ENCODE measurements at regions not wholly inside any gene's neighbourhood (a gene's known extent, or its start where the extent isn't known, plus 50 kb on each side); places are given as distances from the start of the nearest gene placed in this dataset.

DNA sequence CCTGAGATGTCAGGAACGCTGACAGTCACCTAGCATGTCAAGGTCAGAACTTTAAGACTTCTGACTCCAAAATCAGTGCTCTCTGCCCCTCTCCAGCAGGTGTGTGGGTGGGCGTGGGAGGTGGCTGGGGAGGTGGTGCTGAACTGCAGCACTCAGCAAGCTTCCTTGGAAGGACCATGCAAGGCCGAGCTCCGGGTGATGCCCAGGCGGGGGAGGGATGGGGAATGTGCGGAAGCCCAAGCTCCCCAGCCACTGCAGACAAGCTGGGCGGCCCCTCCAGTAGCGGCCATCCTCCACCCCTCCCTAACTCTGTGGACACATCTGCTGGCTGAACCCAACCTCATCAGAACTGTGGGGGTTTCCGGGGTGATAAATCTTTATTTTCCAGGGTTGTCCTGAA is 296.6 kb downstream of the TLE3 start:
- Mint-ChIP-seq H3K36me3 (ENCODE audit: low read depth) (no peaks in the 10 kb centered on the region), H3K9me3 (no peaks in the 10 kb centered on the region), H3K27me3 (ENCODE audit: low read depth) (peaks cover 4% of the 10 kb centered on the region), H3K4me3 (no peak overlapping the region), H3K4me1 (no peaks in the 10 kb centered on the region), H3K27ac (ENCODE audit: unreplicated experiment) (no peak overlapping the region)
- TF ChIP-seq, protein P1, sequence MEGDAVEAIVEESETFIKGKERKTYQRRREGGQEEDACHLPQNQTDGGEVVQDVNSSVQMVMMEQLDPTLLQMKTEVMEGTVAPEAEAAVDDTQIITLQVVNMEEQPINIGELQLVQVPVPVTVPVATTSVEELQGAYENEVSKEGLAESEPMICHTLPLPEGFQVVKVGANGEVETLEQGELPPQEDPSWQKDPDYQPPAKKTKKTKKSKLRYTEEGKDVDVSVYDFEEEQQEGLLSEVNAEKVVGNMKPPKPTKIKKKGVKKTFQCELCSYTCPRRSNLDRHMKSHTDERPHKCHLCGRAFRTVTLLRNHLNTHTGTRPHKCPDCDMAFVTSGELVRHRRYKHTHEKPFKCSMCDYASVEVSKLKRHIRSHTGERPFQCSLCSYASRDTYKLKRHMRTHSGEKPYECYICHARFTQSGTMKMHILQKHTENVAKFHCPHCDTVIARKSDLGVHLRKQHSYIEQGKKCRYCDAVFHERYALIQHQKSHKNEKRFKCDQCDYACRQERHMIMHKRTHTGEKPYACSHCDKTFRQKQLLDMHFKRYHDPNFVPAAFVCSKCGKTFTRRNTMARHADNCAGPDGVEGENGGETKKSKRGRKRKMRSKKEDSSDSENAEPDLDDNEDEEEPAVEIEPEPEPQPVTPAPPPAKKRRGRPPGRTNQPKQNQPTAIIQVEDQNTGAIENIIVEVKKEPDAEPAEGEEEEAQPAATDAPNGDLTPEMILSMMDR (conservative IDR thresholded peaks at IDR 0.05), result no peak
- no peak for DNase-seq (ENCODE audit: low read depth, low spot score)

DNA sequence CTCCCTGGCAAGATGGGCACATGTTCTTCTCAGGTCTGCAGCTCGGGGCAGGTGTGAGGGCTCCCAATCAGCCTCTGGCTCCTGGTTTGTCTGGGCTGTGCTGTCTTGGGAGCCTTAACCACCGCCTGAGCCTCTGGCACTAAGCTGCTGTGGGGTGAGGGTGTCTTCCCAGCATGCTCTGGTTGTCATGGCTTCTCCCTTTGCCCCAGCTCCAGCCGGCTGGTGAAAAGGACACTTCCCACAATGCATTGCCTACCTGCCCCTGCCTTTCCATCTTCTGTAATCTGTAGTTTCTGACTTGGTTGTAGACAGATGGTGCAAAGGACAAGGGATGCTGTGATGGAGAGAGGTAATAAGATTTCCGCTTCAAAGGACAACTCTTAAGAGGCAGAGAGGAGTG is 295.3 kb downstream of the TLE3 start:
- H3K9me3 Mint-ChIP-seq, result no peaks in the 10 kb centered on the region
- no peaks in the 10 kb centered on the region for H3K4me1 Mint-ChIP-seq
- TF ChIP-seq, protein P1 (conservative IDR thresholded peaks at IDR 0.05), result no peak
- DNase-seq (ENCODE audit: low read depth, low spot score), result no peak
- peaks cover 4% of the 10 kb centered on the region for H3K27me3 Mint-ChIP-seq (ENCODE audit: low read depth)
- no peak overlapping the region for H3K27ac Mint-ChIP-seq (ENCODE audit: unreplicated experiment)
- H3K36me3 Mint-ChIP-seq (ENCODE audit: low read depth), result no peaks in the 10 kb centered on the region
- H3K4me3 Mint-ChIP-seq, result no peak overlapping the region

DNA sequence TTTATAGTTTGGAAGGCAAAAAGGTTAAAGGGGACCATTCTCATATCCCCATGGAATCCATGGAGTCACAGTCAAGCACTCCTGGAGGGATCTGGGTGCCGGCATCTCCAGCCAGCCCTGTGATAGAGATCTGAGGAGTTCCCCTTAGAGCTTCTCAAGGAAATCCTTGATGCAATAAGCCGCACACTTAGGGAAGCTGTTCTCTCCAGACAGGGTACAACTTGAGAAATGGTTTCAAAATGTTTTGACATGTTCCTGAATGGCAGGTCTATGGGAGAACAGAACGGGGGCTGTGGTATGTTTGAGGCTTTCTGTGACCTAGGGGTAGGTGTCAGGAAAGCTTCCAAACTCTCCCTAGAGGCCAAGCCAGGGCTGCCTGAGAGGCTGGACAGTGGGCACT is 292.9 kb downstream of the TLE3 start:
- Mint-ChIP-seq H3K27me3 (ENCODE audit: low read depth) (peaks cover 4% of the 10 kb centered on the region), H3K4me3 (no peak overlapping the region), H3K36me3 (ENCODE audit: low read depth) (no peaks in the 10 kb centered on the region), H3K4me1 (no peaks in the 10 kb centered on the region), H3K27ac (ENCODE audit: unreplicated experiment) (no peak overlapping the region), H3K9me3 (no peaks in the 10 kb centered on the region)
- TF ChIP-seq, protein P1 (conservative IDR thresholded peaks at IDR 0.05), result no peak
- no peak for DNase-seq (ENCODE audit: low read depth, low spot score)

DNA sequence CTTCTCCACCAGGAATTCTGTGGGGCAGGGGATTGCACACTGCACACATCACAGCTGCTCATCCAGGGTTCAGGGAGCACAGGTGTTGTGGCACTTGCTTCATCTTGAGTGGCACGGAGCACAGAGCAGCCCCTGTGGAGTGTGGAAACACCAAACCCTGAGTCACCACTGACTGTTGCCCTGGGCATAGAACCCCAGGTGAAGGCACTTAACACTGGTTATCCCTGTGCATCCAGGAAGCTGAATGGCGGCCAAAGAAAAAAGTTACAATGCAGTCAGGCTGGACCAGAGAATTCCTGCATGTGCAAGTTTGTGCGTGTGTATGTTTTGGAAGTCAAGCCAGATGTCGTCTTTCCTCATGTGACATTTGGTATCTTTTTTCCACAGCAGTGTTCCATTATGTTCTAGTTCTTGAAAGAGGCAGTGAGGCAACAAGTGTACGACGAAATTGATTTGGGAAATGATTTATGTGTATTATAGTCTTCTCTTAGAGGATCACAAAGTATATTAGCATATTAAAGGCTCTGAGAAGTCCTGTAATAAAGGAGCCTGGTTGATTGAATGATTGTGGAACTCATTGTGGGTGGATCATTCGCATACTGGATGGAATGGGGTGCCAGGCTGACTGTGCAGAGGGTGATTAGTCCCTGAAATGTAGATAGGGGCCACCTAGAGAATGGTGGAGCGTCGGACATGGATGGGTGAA is 292.3 kb downstream of the TLE3 start:
- Mint-ChIP-seq H3K4me1 (no peaks in the 10 kb centered on the region), H3K27me3 (ENCODE audit: low read depth) (peaks cover 4% of the 10 kb centered on the region), H3K4me3 (no peak overlapping the region), H3K9me3 (no peaks in the 10 kb centered on the region), H3K36me3 (ENCODE audit: low read depth) (no peaks in the 10 kb centered on the region), H3K27ac (ENCODE audit: unreplicated experiment) (no peak overlapping the region)
- DNase-seq (ENCODE audit: low read depth, low spot score), result no peak
- TF ChIP-seq, protein P1 (conservative IDR thresholded peaks at IDR 0.05), result no peak

DNA sequence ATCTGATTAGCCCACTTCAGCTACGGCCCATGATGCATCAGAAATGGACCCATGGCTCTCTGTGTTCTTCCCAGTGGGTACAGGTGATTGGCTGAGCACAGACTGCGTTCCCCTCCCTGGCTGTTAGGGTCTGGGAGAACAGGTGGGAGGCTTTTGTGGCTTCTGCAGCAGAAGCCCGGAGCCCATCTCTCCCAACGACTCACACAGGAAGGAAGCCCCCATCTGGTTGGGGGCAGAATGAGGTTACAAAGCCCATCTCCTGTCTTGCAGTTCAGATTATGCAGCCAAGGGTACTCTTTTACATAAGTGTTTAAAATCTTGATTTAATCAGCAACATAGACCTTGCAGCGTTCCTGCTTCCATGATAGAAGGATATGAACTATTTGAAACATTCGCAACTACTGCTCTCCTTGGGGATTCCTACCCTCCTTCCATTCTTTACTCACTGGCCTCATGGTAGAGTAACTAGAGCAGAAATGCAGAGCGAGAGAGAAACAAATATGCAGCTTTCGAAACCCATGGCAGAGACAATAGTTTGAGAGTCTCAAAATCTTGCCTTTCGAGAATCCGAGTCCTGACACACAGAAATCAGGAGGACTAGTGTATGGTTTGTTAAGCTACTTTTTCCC is 291.3 kb downstream of the TLE3 start:
- Mint-ChIP-seq H3K27ac (ENCODE audit: unreplicated experiment) (no peak overlapping the region), H3K4me1 (no peaks in the 10 kb centered on the region)

More for the DNA sequence above, 291.3 kb downstream of the TLE3 start:
- Mint-ChIP-seq H3K4me3 (no peak overlapping the region), H3K9me3 (no peaks in the 10 kb centered on the region), H3K36me3 (ENCODE audit: low read depth) (no peaks in the 10 kb centered on the region), H3K27me3 (ENCODE audit: low read depth) (peaks cover 4% of the 10 kb centered on the region)
- TF ChIP-seq, protein P1 (conservative IDR thresholded peaks at IDR 0.05), result no peak
- DNase-seq (ENCODE audit: low read depth, low spot score), result no peak
